IPS-20b (cell line): ENCODE measurements at regions not wholly inside any gene's neighbourhood (a gene's known extent, or its start where the extent isn't known, plus 50 kb on each side); places are given as distances from the start of the nearest gene placed in this dataset.

Experiments used
- H3K27ac ChIP-seq: one replicate; pipeline ENCODE4 v1.5.1; 2013; ENCODE audit warnings: low read length
- H3K27me3 ChIP-seq: 2 replicates; pipeline ENCODE4 v1.6.1; 2013; ENCODE audit warnings: mild to moderate bottlenecking, low read length, inconsistent platforms; ENCODE audit not compliant: insufficient read depth
- H3K36me3 ChIP-seq: 2 replicates; pipeline ENCODE4 v1.6.1; 2013; ENCODE audit warnings: low read depth, mild to moderate bottlenecking, inconsistent platforms, low read length, moderate library complexity; ENCODE audit not compliant: insufficient read depth
- H3K4me1 ChIP-seq: 2 replicates; pipeline ENCODE4 v1.6.1; 2013; ENCODE audit warnings: mild to moderate bottlenecking, control low read depth, inconsistent platforms, low read length, moderate library complexity; ENCODE audit not compliant: insufficient read depth
- H3K4me3 ChIP-seq: 2 replicates; pipeline ENCODE4 v1.5.1; 2013; ENCODE audit warnings: mild to moderate bottlenecking, low read length, inconsistent platforms
- H3K9ac ChIP-seq: 2 replicates; pipeline ENCODE4 v1.6.1; 2013; ENCODE audit warnings: low read depth, mild to moderate bottlenecking, inconsistent platforms, low read length, moderate library complexity
- H3K9me3 ChIP-seq: 2 replicates; pipeline ENCODE4 v1.6.1; 2013; ENCODE audit warnings: mild to moderate bottlenecking, low read depth, low read length, inconsistent platforms; ENCODE audit not compliant: insufficient read depth

DNA sequence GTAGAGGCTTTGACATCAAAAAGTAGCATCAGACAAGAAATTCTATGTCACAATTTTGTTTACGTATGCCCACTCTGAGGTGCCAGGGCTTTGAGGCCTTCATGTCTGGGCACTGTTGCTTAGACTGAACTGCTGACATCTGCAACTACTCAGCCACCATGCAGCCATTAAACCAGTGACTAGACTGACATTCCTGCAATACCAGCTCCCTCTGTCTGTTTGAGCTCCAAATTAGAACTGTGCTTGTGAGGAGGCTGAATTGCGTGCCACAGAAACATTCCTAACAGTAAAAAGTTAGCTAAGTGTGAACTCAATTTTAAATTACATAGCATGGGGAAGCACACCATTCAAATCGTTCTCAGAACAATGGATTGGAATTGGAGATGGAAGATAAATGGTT, 163.2 kb downstream of the INSIG2 start:
- Histone ChIP-seq H3K36me3 (no peaks in the 10 kb centered on the region), H3K4me3 (no peak overlapping the region), H3K9ac (no peak overlapping the region), H3K27ac (no peak overlapping the region), H3K27me3 (peaks cover 8% of the 10 kb centered on the region; the same call in 1 of the 2 replicates), H3K9me3 (no peaks in the 10 kb centered on the region), H3K4me1 (peaks cover 18% of the 10 kb centered on the region)

DNA sequence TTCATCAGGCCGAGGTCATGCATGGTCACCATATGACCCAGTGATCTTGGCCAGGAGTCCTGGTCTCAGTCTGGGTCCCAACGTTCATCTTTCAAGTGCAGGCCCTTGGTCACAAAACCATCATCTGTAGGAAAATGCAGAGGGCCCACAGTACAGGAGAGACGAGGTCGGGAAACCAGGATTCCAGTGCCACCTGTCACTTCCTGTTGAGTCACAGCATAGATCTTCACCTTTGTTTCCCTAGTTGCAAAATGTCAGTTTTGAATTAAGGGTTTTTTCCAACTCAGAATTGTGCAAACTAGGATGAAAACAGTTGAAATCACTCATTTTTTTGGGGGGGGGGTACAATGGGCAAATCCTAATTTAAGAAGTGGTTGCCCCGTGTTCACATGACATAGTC, 162.2 kb downstream of the INSIG2 start:
- no peak overlapping the region for H3K27ac ChIP-seq
- no peak overlapping the region for H3K9ac ChIP-seq

DNA sequence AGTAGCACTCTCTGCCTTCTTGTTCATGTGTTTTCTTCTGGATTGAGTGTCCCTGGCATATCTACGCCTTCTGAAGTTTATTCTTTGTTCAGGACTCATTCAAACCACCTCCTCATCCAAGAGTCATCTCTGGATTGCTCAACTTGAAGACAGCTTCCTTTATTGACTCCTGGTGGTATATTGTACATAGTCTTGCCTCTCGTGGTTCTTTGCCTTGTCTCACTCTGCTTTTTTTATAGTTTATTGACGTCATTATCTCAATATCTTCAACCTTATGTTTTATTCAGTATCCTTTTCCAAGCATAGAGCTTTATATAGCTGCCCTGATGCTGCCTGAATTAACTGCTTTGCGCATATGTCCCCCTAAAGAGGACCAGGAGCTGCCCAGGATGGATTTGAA, 161.7 kb downstream of the INSIG2 start:
- Histone ChIP-seq H3K27me3 (peaks cover 8% of the 10 kb centered on the region; the same call in 1 of the 2 replicates), H3K27ac (no peak overlapping the region)

More for the DNA sequence above, 162.2 kb downstream of the INSIG2 start:
- Histone ChIP-seq H3K9me3 (no peaks in the 10 kb centered on the region), H3K27me3 (peaks cover 8% of the 10 kb centered on the region; the same call in 1 of the 2 replicates), H3K4me1 (peaks cover 9% of the 10 kb centered on the region), H3K36me3 (no peaks in the 10 kb centered on the region), H3K4me3 (no peak overlapping the region)

DNA sequence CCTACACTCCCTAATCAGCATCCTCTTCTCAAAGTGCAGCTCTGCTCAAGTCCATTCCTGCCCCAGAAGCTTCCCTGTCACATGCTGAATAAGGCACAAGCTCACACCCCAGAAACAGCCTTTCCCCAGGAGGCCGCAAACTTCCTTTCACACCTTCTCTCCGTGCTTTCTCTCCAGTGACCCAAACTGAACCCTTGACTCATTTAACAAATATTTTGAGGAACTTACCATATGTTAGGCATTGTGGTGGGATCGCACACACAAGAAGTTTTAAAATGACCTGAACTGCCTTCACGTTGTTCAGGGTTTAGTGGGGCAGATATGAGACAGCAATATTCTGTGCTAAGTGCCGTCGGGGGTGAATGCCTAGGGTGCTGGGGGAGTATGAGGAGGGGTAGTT, 161.3 kb downstream of the INSIG2 start:
- H3K27ac ChIP-seq, result no peak overlapping the region
- peaks cover 8% of the 10 kb centered on the region; the same call in 1 of the 2 replicates for H3K4me1 ChIP-seq
- no peak overlapping the region for H3K9ac ChIP-seq
- H3K9me3 ChIP-seq, result no peaks in the 10 kb centered on the region
- no peak overlapping the region for H3K4me3 ChIP-seq
- peaks cover 8% of the 10 kb centered on the region; the same call in 1 of the 2 replicates for H3K27me3 ChIP-seq
- H3K36me3 ChIP-seq, result no peaks in the 10 kb centered on the region

More for the DNA sequence above, 161.7 kb downstream of the INSIG2 start:
- Histone ChIP-seq H3K9ac (no peak overlapping the region), H3K4me3 (no peak overlapping the region), H3K36me3 (no peaks in the 10 kb centered on the region), H3K4me1 (peaks cover 8% of the 10 kb centered on the region; the same call in 1 of the 2 replicates), H3K9me3 (no peaks in the 10 kb centered on the region)

DNA sequence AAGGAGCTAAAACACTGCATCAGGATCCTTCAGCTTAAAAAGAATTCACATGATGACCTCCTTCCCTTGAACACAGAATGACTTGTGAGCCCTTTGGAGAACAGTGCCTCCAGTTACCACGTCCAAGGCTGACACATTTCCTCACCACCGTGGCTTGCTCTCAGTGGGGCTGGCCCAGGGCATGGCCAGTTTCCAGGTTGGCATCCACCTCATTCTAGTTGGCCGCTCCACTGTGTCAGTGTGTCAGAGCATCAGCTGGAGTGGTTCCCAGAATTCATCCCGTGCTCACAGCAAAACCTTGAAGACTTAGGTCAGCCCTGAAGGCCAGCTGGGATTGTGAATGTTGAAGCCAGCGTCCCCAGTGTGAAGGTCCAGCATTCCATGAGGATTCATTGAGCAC, 158.5 kb downstream of the INSIG2 start:
- Histone ChIP-seq H3K9ac (no peak overlapping the region), H3K4me1 (peaks cover 8% of the 10 kb centered on the region; the same call in 1 of the 2 replicates)

DNA sequence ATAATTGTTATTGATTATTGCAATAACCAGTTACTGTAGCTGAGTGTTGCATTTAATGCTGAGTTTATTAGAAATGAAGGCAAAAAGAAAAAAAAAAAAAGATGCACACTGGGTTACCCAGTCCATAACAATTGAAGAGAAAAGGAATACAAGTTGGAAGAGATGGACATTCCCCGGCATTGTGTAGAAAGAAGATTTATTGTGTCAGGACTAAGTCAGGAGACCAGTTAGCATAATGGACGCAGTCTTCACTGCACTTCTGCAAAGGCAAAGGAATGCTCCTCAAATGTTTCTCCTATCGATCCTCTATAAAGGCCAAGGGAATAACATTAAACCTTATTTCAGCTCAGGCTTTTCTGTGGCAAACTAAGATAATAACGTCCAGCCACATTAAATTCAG, 157.8 kb downstream of the INSIG2 start:
- Histone ChIP-seq H3K27me3 (peaks cover 8% of the 10 kb centered on the region), H3K4me3 (no peak overlapping the region), H3K36me3 (no peaks in the 10 kb centered on the region), H3K9ac (no peak overlapping the region), H3K27ac (no peak overlapping the region), H3K9me3 (no peaks in the 10 kb centered on the region), H3K4me1 (peaks cover 5% of the 10 kb centered on the region; the same call in 1 of the 2 replicates)

More for the DNA sequence above, 158.5 kb downstream of the INSIG2 start:
- Histone ChIP-seq H3K27me3 (peaks cover 8% of the 10 kb centered on the region), H3K4me3 (no peak overlapping the region), H3K27ac (no peak overlapping the region), H3K36me3 (no peaks in the 10 kb centered on the region), H3K9me3 (no peaks in the 10 kb centered on the region)

DNA sequence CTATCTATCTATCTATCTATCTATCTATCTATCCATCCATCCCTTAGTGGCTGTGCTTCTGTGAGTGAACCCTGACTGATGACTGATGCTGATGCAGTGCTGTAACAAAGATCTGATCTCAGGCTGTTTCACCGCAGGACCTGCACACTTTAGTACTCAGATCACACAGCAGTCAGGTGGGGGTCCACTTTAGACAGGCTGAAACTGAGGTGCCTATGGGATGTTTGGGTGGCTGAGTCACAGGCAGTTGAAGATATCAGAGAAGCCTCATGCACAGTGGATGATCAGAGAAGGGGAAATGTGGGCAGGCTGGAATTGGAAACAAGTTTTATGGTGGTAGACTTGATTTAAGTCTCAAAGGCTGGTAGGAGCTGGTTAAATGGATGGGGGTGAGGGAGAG, 156.4 kb downstream of the INSIG2 start:
- Histone ChIP-seq H3K27ac (no peak overlapping the region), H3K9me3 (no peaks in the 10 kb centered on the region), H3K27me3 (peaks cover 1% of the 10 kb centered on the region), H3K4me3 (no peak overlapping the region), H3K36me3 (no peaks in the 10 kb centered on the region), H3K4me1 (no peaks in the 10 kb centered on the region), H3K9ac (no peak overlapping the region)

DNA sequence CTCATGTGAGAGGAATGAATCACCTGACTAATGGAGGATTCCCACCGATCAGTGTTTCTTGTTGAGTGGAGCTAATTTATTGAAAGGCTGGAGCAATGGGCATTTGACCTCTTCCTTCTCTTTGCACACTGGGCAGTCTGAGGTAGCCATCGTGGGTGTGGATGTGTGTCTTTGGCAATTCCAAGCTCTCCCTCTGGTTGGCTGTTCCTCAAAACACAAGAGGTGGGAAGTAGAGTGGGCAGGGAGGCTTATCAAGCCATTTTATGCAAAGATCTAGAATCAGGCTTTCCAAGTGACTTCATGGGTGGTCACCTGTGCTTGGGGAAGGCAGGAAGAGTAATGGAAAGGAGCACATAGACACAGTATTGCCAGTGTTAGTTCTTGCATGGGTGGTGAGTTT, 154.8 kb downstream of the INSIG2 start:
- Histone ChIP-seq H3K9ac (no peak overlapping the region), H3K4me1 (no peaks in the 10 kb centered on the region), H3K27ac (no peak overlapping the region)

DNA sequence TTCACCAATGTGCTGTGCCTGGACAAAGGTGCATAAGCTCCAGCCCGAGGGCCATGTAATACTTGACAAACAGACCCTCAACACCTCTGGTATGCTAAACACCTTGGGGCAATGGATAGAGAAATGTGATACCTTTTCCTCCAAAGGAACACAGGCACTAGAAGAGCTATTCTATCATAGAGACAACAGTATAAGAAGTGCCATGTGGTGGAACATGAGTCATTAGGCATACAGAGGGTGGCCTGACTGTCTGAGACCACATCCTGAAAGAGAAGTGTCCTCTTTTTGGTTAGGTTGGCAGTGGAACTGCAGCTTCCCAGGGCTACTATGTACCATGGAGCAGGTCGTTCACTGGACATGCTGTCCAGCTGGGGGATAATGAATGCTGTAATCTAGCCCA, 153.9 kb downstream of the INSIG2 start:
- Histone ChIP-seq H3K4me3 (no peak overlapping the region), H3K36me3 (no peaks in the 10 kb centered on the region), H3K9ac (no peak overlapping the region), H3K27me3 (no peaks in the 10 kb centered on the region; the same call in 1 of the 2 replicates), H3K27ac (no peak overlapping the region), H3K9me3 (no peaks in the 10 kb centered on the region; the same call in 1 of the 2 replicates), H3K4me1 (no peaks in the 10 kb centered on the region)

More for the DNA sequence above, 154.8 kb downstream of the INSIG2 start:
- H3K4me3 ChIP-seq, result no peak overlapping the region
- no peaks in the 10 kb centered on the region; the same call in 1 of the 2 replicates for H3K27me3 ChIP-seq
- no peaks in the 10 kb centered on the region; the same call in 1 of the 2 replicates for H3K9me3 ChIP-seq
- H3K36me3 ChIP-seq, result no peaks in the 10 kb centered on the region

DNA sequence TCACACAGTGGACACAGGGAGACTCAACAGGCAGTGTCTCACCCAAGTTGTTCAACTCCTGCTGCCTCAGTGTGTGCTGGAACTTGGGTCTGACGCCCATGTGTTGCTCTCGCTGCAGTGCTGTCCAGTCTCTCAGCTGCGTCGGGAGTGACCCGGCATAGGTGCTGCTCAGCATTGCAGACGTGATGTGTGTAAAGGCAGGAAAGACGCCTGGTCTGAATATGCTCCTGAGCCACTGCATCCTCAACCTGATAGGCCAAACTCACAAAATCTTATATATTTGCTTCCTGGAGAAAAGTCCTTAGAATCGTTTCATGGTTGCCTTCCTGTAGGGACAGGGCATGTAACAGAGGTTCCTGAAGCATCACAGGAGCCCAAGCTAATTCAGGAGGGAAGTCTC, 152.9 kb downstream of the INSIG2 start:
- no peak overlapping the region for H3K27ac ChIP-seq
- H3K9me3 ChIP-seq, result no peaks in the 10 kb centered on the region; the same call in 1 of the 2 replicates
- no peaks in the 10 kb centered on the region; the same call in 1 of the 2 replicates for H3K27me3 ChIP-seq
- H3K9ac ChIP-seq, result no peak overlapping the region
- H3K4me1 ChIP-seq, result no peaks in the 10 kb centered on the region
- no peak overlapping the region for H3K4me3 ChIP-seq
- no peaks in the 10 kb centered on the region for H3K36me3 ChIP-seq

DNA sequence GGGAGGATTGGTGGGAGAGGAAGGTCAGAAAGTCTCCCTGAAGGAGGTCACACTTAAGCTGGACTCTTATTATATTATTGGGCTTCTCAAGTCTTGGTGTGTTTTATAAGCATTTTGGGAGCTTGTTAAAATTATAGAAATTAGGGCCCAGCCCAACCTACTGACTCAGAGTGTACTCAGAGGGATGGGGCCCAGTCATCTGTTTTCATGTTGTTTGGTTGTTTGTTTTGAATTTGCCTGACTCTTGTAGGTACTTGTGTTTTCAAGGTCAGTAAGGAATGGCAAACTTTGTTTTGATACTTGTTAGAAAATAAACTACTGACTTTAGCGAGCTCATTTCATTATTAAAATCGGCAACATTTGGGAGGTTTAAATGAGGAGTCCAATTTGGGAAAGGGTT, 152.0 kb downstream of the INSIG2 start:
- no peak overlapping the region for H3K27ac ChIP-seq
- H3K4me1 ChIP-seq, result no peaks in the 10 kb centered on the region
- H3K27me3 ChIP-seq, result no peaks in the 10 kb centered on the region; the same call in 1 of the 2 replicates
- no peak overlapping the region for H3K9ac ChIP-seq
- H3K36me3 ChIP-seq, result no peaks in the 10 kb centered on the region
- no peaks in the 10 kb centered on the region; the same call in 1 of the 2 replicates for H3K9me3 ChIP-seq
- H3K4me3 ChIP-seq, result no peak overlapping the region

DNA sequence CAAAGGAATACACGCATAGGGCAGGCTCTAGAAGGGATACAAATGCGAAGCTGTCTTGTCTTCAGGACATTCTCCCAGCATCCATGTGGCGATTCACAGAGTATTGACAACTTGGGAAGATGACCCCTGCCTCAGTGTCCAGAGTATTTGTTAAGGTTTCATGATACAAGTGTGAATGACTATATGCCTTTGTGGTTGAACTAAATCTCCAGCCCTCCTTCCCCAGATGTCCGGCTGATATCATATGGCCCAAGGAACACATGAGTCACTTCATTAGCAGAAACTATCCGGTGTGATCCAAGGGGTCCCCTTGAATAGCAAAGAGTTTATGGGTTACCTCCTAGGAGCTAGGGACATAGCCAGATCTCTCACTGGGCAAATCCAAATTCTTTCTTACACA, 151.0 kb downstream of the INSIG2 start:
- H3K36me3 ChIP-seq, result no peaks in the 10 kb centered on the region
- no peaks in the 10 kb centered on the region for H3K4me1 ChIP-seq

More for the DNA sequence above, 151.0 kb downstream of the INSIG2 start:
- no peaks in the 10 kb centered on the region; the same call in 1 of the 2 replicates for H3K9me3 ChIP-seq
- no peaks in the 10 kb centered on the region; the same call in 1 of the 2 replicates for H3K27me3 ChIP-seq
- no peak overlapping the region for H3K4me3 ChIP-seq
- no peak overlapping the region for H3K9ac ChIP-seq
- H3K27ac ChIP-seq, result no peak overlapping the region
